Tibial artery (tissue), 4 donors: ENCODE measurements at regions not wholly inside any gene's neighbourhood (a gene's known extent, or its start where the extent isn't known, plus 50 kb on each side); places are given as distances from the start of the nearest gene placed in this dataset.

Experiments used
- DNase-seq, 2 donors: peaks; one replicate each; pipeline ENCODE4 v3.0.0-alpha.2; 2019
- H3K27ac ChIP-seq, 2 donors: fragments of 200-600 bp; sonication (generic) in 1 of 2; 1 replicate in 1 of 2; 2 replicates in 1 of 2; pipeline ENCODE4 v1.5.1; 2018 to 2019; ENCODE audit warnings: mild to moderate bottlenecking in 1 of 2
- H3K27me3 ChIP-seq, 2 donors: fragments of 200-600 bp; sonication (generic) in 1 of 2; one replicate each; pipeline versions ENCODE4 v1.5.1 to v1.6.0; 2016 to 2019
- H3K36me3 ChIP-seq, 3 donors: fragments of 200-600 bp; sonication (generic) in 2 of 3; one replicate each; pipeline ENCODE4 v1.5.1; 2016 to 2019; ENCODE audit warnings: mild to moderate bottlenecking in 2 of 3
- H3K4me1 ChIP-seq, 4 donors: fragments of 200-600 bp; sonication (generic) in 2 of 4; 1 replicate in 3 of 4; 2 replicates in 1 of 4; pipeline ENCODE4 v1.5.1; 2016 to 2019
- H3K4me3 ChIP-seq, 2 donors: fragments of 200-600 bp; sonication (generic) in 1 of 2; 1 replicate in 1 of 2; 2 replicates in 1 of 2; pipeline ENCODE4 v1.5.1; 2018 to 2019; ENCODE audit warnings: mild to moderate bottlenecking in 2 of 2
- H3K9me3 ChIP-seq, 3 donors: fragments of 200-600 bp; sonication (generic) in 1 of 3; one replicate each; pipeline ENCODE4 v1.5.1; 2016 to 2019
- intact Hi-C: fragments of 100-400 bp; cut with DNase I; formaldehyde crosslinking; loops from one replicate; pipeline ENCODE4 v1.15.0; 2023; ENCODE audit warnings: low total_unique reads
- TF ChIP-seq, protein P1 (sequence below), 2 experiments: fragments of 200-600 bp in 1 of 2; fragments of 450-650 bp in 1 of 2; IDR thresholded peaks; one replicate each; pipeline ENCODE4 v1.5.1; 2017 to 2019; ENCODE audit warnings: antibody characterized with exemption in 2 of 2, mild to moderate bottlenecking in 1 of 2, moderate library complexity in 1 of 2

- H3K27ac ChIP-seq, result no peak overlapping the region
- no peaks in the 10 kb centered on the region for H3K9me3 ChIP-seq
- H3K36me3 ChIP-seq, result no peaks in the 10 kb centered on the region
- intact Hi-C loops, result no loop called here
- H3K4me1 ChIP-seq, result no peaks in the 10 kb centered on the region
- H3K27me3 ChIP-seq, result no peaks in the 10 kb centered on the region
- H3K4me3 ChIP-seq, result no peak overlapping the region
- DNase-seq, result no peak
- TF ChIP-seq, protein P1, sequence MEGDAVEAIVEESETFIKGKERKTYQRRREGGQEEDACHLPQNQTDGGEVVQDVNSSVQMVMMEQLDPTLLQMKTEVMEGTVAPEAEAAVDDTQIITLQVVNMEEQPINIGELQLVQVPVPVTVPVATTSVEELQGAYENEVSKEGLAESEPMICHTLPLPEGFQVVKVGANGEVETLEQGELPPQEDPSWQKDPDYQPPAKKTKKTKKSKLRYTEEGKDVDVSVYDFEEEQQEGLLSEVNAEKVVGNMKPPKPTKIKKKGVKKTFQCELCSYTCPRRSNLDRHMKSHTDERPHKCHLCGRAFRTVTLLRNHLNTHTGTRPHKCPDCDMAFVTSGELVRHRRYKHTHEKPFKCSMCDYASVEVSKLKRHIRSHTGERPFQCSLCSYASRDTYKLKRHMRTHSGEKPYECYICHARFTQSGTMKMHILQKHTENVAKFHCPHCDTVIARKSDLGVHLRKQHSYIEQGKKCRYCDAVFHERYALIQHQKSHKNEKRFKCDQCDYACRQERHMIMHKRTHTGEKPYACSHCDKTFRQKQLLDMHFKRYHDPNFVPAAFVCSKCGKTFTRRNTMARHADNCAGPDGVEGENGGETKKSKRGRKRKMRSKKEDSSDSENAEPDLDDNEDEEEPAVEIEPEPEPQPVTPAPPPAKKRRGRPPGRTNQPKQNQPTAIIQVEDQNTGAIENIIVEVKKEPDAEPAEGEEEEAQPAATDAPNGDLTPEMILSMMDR (IDR thresholded peaks at IDR 0.05), result no peak
These were observed 184.6 kb downstream of the ST6GAL2 start for GRCh38 chr2:106701203-106702022.

DNA sequence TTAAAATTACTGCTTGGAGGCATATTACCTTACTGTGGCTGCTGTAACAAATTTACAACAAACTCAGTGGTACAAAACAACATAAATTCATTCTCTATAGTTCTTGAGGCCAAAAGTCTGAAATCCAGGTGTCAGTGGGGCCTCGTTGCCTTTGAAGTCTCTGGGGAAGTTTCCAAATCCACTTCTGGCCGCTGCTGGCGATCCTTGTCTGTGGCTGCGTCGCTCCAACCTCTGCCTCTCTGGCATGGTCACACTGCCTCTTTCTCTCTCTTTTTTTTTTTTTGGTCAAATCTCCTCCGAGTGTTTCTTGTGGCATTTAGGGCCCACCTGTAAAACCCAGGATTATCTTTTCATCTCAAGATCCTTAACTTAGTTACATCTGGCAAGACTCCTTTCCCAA is 182.8 kb downstream of the ST6GAL2 start:
- peaks cover 0 to 4% (median 0%) of the 10 kb centered on the region in 4 donors for H3K4me1 ChIP-seq
- H3K9me3 ChIP-seq, result no peaks in the 10 kb centered on the region
- no peak overlapping the region for H3K27ac ChIP-seq
- H3K27me3 ChIP-seq, result no peaks in the 10 kb centered on the region
- no peak for DNase-seq
- intact Hi-C loops, result no loop called here
- no peaks in the 10 kb centered on the region for H3K36me3 ChIP-seq
- TF ChIP-seq, protein P1 (IDR thresholded peaks at IDR 0.05), result no peak
- H3K4me3 ChIP-seq, result no peak overlapping the region

DNA sequence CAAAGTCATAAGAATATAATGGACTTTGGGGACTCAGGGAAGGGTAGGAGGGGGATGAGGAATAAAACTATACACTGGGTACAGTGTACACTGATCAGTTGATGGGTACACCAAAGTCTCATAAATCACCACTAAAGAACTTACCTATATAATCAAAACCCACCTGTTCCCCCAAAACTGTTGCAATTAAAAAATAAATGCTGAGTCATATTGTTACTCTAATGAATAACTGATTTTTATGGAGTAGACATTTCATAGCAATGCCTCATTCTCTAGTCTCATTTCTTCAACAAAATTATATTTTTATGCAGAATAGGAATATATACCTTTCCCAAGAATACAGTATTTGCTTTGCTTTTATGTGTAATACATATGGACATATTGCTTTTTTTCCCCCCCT is 181.2 kb downstream of the ST6GAL2 start:
- TF ChIP-seq, protein P1 (IDR thresholded peaks at IDR 0.05), result no peak
- Histone ChIP-seq H3K4me1 (peaks cover 0 to 8% (median 0%) of the 10 kb centered on the region in 4 donors), H3K4me3 (no peak overlapping the region), H3K27me3 (no peaks in the 10 kb centered on the region), H3K9me3 (no peaks in the 10 kb centered on the region), H3K36me3 (no peaks in the 10 kb centered on the region), H3K27ac (no peak overlapping the region)
- DNase-seq, result no peak
- intact Hi-C loops, result no loop called here

DNA sequence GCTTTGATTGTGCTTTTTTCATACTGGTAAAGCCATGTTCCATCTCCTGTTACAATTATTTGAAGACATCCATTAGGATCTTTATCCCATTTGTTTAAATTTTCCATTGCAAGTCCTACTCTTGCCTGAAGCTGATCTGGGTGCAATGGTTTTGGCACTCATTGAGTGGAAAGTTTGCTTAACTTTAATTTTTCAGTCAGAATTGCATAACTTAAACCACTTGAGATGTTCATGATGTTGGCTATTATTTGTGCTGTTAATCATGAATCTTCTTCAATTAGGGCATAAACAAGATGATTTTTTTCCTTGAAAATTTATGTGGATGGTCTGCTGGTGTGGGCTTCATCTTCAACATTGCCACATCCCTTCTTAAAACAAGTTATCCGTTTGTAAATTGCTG is 180.1 kb downstream of the ST6GAL2 start:
- Histone ChIP-seq H3K4me1 (peaks cover 0 to 8% (median 0%) of the 10 kb centered on the region in 4 donors), H3K4me3 (no peak overlapping the region), H3K27me3 (no peaks in the 10 kb centered on the region), H3K36me3 (no peaks in the 10 kb centered on the region), H3K9me3 (no peaks in the 10 kb centered on the region), H3K27ac (no peak overlapping the region)
- TF ChIP-seq, protein P1 (IDR thresholded peaks at IDR 0.05), result no peak
- no peak for DNase-seq
- intact Hi-C loops, result no loop called here

DNA sequence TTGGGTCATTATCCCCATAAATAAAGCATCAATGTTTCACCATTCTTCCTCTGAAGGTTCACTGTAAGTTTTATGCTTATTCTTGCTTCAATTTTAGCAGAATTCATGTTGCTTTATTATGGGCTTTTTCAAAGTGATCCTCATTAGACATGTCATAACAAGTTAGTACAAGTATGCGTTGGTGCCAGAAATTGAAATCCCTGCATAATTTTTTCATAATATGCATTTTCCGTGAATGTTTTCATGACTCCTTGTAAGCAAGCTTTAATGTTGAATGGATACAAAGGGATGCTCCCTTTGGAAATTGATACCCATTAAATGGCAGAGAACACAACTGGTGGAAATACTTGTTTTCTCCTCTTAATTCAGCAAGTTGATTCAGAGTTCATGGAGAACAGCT is 179.7 kb downstream of the ST6GAL2 start:
- H3K36me3 ChIP-seq, result no peaks in the 10 kb centered on the region
- peaks cover 0 to 8% (median 0%) of the 10 kb centered on the region in 4 donors for H3K4me1 ChIP-seq
- DNase-seq, result no peak
- no peak overlapping the region for H3K27ac ChIP-seq
- H3K4me3 ChIP-seq, result no peak overlapping the region
- intact Hi-C loops, result no loop called here
- H3K27me3 ChIP-seq, result no peaks in the 10 kb centered on the region
- TF ChIP-seq, protein P1 (IDR thresholded peaks at IDR 0.05), result no peak
- peaks cover 0 to under 1% (median 0%) of the 10 kb centered on the region in 3 donors for H3K9me3 ChIP-seq
